RWPE2 (cell line): ENCODE measurements at regions not wholly inside any gene's neighbourhood (a gene's known extent, or its start where the extent isn't known, plus 50 kb on each side); places are given as distances from the start of the nearest gene placed in this dataset.
"Not testable (repeated sequence)": the region's sequence is repeated elsewhere in the genome, so short reads cannot be mapped to it uniquely, and the experiment has no call there.

Experiments
- ATAC-seq: fragments of 200-7000 bp; cut with Tn5 transposase; 3 replicates; pipeline ENCODE4 v1.9.1; 2021; ENCODE audit warnings: low read depth
- DNase-seq: peaks from one replicate; pipeline ENCODE4 v3.0.0-alpha.2; 2020; ENCODE audit warnings: low spot score
- H3K27ac ChIP-seq: fragments of 450-650 bp; 2 replicates; pipeline ENCODE4 v1.5.1; 2017; ENCODE audit warnings: mild to moderate bottlenecking; ENCODE audit not compliant: poor library complexity, severe bottlenecking
- H3K27me3 ChIP-seq: fragments of 250-450 bp; sonication (Bioruptor Pico); 2 replicates; pipeline ENCODE4 v1.5.1; 2021; ENCODE audit warnings: mild to moderate bottlenecking, moderate library complexity; ENCODE audit not compliant: insufficient read depth, poor library complexity, severe bottlenecking
- H3K36me3 ChIP-seq: fragments of 250-450 bp; sonication (Bioruptor Pico); 2 replicates; pipeline ENCODE4 v1.5.1; 2020; ENCODE audit warnings: low read depth, mild to moderate bottlenecking, moderate library complexity
- H3K4me1 ChIP-seq: fragments of 250-450 bp; sonication (Bioruptor Pico); 2 replicates; pipeline ENCODE4 v1.5.1; 2021; ENCODE audit warnings: mild to moderate bottlenecking, moderate library complexity; ENCODE audit not compliant: insufficient read depth, poor library complexity, severe bottlenecking
- H3K4me3 ChIP-seq: fragments of 250-450 bp; sonication (Bioruptor Pico); 2 replicates; pipeline ENCODE4 v1.5.1; 2021; ENCODE audit warnings: mild to moderate bottlenecking, moderate library complexity; ENCODE audit not compliant: severe bottlenecking
- H3K9me3 ChIP-seq: fragments of 250-450 bp; sonication (Bioruptor Pico); 2 replicates; pipeline ENCODE4 v1.5.1; 2021; ENCODE audit warnings: mild to moderate bottlenecking, moderate library complexity; ENCODE audit not compliant: severe bottlenecking
- TF ChIP-seq, protein P1 (sequence below): fragments of 450-650 bp; IDR thresholded peaks from one replicate; pipeline ENCODE4 v1.5.1; 2017; ENCODE audit warnings: mild to moderate bottlenecking, moderate library complexity; ENCODE audit not compliant: poor library complexity, severe bottlenecking

DNA sequence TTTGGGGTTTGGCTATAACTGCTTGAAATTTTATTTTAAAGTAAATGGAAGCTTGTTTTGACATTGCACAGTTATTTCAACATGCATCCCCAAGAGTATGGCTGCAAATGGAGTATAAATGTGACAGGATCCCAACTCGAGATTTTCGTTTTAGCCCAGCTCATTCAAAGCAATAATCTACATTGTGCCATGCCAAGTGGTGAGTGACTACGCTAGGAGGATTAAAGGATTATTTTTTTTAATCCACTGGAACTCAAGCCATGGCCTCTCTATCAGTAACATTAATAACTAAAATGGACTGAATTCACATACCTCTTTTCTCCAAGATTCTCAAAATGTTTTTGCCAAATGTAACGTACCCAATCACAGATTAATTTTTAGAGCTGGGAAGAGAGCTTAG, 60.6 kb upstream of the AUTS2 start:
- Histone ChIP-seq H3K27ac (no peak overlapping the region), H3K36me3 (no peaks in the 10 kb centered on the region), H3K4me3 (no peak overlapping the region), H3K27me3 (no peaks in the 10 kb centered on the region), H3K4me1 (no peaks in the 10 kb centered on the region), H3K9me3 (no peaks in the 10 kb centered on the region)
- DNase-seq: no peak
- ATAC-seq: no peak
- TF ChIP-seq, protein P1, sequence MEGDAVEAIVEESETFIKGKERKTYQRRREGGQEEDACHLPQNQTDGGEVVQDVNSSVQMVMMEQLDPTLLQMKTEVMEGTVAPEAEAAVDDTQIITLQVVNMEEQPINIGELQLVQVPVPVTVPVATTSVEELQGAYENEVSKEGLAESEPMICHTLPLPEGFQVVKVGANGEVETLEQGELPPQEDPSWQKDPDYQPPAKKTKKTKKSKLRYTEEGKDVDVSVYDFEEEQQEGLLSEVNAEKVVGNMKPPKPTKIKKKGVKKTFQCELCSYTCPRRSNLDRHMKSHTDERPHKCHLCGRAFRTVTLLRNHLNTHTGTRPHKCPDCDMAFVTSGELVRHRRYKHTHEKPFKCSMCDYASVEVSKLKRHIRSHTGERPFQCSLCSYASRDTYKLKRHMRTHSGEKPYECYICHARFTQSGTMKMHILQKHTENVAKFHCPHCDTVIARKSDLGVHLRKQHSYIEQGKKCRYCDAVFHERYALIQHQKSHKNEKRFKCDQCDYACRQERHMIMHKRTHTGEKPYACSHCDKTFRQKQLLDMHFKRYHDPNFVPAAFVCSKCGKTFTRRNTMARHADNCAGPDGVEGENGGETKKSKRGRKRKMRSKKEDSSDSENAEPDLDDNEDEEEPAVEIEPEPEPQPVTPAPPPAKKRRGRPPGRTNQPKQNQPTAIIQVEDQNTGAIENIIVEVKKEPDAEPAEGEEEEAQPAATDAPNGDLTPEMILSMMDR: no peak

DNA sequence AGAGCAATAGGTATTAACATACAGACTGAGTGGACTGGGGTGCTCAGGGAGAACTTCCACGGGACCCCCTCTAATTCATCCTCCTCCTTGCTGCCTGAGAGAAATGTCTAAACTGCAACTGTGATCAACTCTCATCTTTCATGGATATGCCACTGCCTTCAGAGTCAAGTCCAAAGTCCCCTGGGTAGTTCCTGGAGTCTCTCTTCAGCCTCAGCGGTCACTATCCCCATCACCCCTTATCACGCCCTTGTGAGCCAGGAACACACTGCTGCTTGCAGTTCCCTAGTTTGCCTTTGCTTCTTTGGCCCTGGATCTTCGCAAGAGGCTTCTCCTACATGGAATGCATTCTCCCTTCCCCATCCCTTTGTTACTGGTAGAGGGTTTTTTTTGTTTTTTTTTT, 58.7 kb upstream of the AUTS2 start:
- Histone ChIP-seq H3K27me3 (no peaks in the 10 kb centered on the region), H3K27ac (no peak overlapping the region), H3K4me1 (no peaks in the 10 kb centered on the region), H3K4me3 (no peak overlapping the region), H3K9me3 (no peaks in the 10 kb centered on the region), H3K36me3 (no peaks in the 10 kb centered on the region)
- no peak for ATAC-seq
- DNase-seq: no peak
- TF ChIP-seq, protein P1: no peak

DNA sequence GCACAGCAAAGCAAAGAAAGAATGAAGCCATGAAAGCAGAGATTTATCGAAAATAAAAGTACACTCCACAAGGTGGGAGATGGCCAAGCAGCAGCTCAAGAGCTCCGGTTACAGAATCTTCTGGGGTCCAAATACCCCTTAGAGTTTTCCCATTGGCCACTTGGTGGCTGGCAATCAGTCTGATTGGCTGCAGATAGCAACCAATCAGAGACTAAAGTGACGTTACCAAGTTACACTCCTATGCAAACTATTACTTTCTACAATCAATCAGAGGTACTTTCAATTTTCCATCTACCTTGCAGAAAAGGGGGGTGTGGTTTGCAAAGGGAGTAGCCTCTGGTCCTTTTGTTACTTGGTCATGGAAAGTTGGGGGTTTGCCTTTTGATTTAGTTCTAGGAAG, 58.0 kb upstream of the AUTS2 start:
- TF ChIP-seq, protein P1: no peak

DNA sequence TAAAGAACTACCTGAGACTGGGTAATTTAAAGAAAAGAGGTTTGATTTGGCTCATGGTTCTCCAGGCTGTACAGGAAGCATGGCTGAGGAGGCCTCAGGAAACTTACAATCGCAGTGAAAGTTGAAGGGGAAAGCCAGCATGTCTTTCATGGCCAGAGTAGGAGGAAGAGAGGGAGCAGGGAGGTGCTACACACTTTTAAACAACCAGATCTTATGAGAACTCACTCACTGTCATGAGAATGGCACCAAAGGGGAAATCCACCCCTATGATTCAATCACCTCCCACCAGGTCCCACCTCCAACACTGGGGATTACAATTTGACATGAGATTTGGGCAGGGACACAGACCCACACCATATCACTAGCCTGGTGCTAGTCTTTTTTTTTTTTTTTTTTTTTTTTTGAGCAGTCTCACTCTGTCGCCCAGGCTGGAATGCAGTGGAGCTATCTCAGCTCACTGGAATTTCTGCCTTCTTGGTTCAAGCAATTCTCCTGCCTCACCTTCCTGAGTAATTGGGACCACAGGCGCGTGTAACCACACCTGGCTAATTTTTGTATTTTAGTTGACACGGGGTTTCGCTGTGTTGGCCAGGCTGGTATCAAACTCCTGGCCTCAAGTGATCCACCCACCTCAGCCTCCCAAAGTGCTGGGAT, 56.4 kb upstream of the AUTS2 start:
- not testable (repeated sequence) for H3K27ac ChIP-seq, ATAC-seq, H3K36me3 ChIP-seq, H3K9me3 ChIP-seq, DNase-seq, H3K4me1 ChIP-seq, H3K27me3 ChIP-seq, H3K4me3 ChIP-seq

More for the DNA sequence above, 58.0 kb upstream of the AUTS2 start:
- ATAC-seq (no peak), DNase-seq (no peak)
- Histone ChIP-seq H3K27me3 (no peaks in the 10 kb centered on the region), H3K36me3 (no peaks in the 10 kb centered on the region), H3K4me3 (no peak overlapping the region), H3K27ac (no peak overlapping the region), H3K9me3 (peaks cover 2% of the 10 kb centered on the region), H3K4me1 (no peaks in the 10 kb centered on the region)

DNA sequence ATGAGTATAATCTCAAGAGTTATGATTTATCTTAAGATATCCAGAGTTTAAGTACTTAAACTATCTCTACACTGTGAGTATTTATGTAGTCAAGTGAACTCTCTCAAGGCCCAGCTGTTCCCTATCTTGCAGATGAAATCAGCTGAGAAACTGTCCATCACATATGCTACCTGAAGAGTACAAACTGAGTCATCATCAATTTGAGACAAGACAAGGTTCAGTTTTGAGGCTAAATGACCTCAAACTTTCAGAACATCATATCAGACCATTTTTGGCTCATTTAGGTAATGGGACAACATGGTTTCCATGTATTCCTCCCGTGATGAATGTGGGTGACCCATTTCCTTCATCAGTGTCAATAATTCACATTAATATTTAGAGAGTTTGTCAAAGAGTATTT, 53.1 kb upstream of the AUTS2 start:
- Histone ChIP-seq H3K9me3 (peaks cover 2% of the 10 kb centered on the region), H3K36me3 (no peaks in the 10 kb centered on the region), H3K27me3 (no peaks in the 10 kb centered on the region), H3K4me3 (no peak overlapping the region), H3K4me1 (no peaks in the 10 kb centered on the region), H3K27ac (no peak overlapping the region)
- ATAC-seq (no peak), DNase-seq (no peak)
- TF ChIP-seq, protein P1: no peak
